ENCODE measurements at regions not wholly inside any gene's neighbourhood (a gene's known extent, or its start where the extent isn't known, plus 50 kb on each side); places are given as distances from the start of the nearest gene placed in this dataset.
A peak's percentile ranks its signal among the peaks of the same experiment; 100 is the strongest.
"Not testable (repeated sequence)": the region's sequence is repeated elsewhere in the genome, so short reads cannot be mapped to it uniquely, and the experiment has no call there.

DNA sequence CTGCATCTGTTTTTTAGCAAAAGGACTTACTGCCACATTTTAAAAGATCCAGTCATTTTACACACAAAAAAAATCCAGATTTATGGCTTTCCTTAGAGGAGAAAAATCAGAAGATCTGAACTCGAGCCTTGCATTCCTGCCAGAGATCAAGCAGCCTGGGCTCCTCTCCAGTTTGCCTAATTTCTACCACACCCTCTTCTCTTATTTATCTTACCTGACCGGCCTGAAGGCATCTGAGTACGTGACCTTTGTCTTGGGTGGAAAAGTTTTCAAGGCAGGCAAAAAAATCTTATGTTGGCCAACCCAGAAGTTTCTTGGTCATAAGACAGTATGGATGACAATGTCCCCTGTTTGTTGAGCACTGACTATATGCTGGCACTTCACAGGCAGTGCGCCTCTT, 60.3 kb downstream of the CHRD start:
- DNase-seq = no peak

DNA sequence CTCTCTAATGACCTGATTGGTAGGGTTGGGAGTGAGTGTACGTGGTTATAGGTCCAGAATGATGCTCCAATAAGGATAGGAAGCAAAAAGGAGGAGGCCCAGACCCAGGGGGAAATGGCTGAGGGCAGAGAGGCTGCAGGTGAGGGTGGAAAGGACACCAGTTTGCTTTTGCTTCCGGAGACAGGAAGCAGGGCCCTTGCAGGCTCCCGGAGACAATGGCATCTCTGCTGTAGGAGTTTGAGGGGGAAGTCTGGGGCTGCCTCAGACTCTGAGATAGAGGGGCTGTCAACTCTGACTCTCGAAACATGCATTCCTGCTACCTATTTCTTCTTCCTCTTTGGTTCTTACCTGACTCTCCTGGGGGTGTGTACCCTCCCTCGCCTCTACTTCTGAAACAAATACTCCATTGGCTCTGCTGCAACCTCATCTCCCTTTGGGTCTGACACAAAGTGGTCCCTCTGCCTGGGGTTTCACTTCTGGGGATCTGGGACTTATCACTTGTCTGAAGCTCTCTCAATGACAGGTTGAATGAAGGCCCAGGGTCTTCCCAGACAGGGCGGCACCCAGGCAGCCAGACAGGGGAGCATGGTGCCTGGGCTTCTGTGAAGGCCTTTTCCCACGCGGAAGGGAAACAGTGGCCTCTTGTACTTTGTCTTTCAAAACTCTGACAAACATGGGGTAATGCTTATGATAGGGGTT, 61.5 kb downstream of the CHRD start:
- no peak for DNase-seq

DNA sequence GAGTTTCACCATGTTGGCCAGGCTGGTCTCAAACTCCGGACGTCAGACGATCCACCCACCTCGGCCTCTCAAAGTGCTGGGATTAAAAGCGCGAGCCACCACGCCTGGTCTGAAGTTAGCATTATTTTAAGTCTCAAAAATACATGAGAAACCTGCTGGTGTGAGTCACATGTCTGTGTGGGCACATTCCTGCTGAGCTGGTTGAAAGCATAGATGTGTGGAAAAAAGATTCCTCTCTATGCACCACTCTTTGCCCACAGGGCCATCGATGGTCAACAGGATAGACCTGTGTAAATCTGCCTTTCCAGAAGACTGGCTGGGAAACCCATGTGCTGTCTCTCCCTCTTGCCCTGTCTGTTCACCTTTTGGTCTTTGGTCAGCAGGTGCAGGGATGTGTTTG, 63.5 kb downstream of the CHRD start:
- no peak for DNase-seq

DNA sequence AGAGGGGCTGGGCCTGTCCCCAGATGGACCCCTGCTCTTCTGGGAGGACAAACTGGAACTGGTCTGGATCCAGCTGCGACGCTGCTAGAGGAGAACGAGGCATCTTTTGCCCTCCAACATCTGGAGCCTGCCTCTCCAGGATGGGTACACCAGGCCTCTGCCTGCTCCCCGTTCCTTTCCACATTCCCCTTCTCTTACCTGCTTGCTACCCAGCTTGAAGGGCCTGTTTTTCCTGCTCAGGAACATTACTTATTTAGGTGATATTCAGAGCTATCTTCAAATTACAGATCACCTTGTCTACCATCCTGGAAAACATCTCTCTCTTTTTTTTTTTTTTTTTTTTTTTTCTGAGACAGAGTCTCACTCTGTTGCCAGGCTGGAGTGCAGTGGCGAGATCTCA, 64.0 kb downstream of the CHRD start:
- no peak for DNase-seq

DNA sequence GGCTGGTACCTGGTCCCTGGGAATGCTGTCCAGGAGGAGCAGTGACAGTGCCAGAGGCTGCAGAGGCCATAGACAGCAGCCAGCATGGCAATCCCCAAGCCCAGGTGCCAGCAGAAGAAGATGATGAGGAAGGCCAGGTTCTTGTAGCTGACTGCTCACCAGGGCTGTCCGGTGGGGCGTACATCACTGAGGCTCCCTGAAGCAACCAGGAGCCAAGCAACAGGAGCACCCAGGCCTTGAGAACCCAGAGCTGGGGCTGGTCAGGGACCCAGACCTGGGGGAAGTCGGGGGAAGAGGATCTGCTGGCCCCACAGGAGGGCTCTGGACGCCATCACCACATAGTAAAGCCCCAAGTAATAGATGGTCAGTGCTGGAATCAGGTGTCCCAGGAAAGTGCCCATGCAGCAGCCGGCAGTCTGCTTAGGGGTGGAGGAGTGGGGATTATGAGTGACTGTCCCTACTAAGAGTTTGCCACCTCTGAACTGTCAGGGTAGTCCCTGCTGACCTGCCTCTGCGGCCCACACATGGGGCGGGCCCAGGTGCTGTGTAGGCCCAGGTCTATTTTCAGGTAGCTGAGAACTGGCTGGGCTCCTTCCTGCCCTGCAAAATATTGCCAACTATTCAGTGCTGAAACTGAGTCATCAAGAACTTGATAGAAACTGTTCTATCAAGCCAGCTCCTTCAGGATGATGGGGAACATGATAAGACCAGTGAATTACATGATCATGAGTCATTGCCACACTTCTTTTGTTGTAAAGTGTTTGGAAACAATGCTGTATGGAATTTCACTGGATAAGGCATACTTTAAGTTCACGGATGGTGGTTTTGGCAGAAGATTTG, 68.7 kb downstream of the CHRD start:
- no peak for DNase-seq

DNA sequence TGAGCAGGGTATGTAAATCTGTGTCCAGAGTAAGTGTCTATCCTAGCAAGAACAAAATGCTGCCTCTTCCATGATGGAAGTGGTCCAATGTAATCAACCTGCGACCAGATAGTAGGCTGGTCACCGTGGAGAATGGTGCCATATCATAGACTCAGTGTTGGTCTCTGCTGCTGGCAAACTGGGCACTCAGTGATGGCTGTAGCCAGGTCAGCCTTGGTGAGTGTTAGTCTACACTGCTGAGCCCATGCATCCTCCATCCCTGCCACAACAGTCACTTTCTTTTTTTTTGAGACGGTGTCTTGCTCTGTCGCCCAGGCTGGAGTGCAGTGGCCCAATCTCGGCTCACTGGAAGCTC, 69.3 kb downstream of the CHRD start:
- DNase-seq = no peak

DNA sequence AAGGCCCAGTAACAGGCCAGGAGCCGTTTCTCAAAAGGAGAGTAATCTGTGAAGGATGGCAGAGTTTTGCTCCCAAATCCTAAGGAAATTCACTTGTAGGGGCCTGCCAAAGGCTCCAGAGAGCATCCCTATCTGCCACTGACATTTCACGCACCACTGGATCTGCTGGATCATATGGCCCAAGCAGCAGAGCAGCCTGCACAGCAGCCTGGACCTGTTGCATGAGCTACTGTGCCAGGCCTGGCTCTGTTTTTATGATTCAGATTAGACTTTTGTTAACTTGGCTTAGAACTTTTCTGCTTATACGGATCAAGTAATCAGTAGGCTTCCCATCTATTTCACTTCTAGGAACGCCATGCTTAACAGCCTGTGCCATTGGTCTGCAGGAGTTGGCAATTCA, 70.7 kb downstream of the CHRD start:
- DNase-seq = no peak

DNA sequence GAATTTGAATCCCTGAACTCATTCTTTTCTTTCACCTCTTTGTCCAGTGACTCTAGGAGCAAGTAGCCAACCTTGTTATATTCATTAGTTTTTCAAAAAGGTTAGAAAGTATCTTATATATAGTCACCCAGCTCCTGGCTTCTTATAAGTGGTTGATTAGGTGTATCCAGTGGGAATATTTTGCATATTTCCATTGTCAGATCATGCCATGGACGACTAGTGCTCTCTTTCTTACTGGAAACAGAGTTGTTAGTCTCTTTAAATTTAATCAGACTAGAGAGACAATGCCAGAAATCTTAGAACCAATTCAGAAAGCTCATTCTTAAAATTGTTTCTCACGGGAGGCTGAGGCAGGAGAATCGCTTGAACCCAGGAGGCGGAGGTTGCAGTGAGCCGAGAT, 73.4 kb downstream of the CHRD start:
- DNase-seq = no peak

DNA sequence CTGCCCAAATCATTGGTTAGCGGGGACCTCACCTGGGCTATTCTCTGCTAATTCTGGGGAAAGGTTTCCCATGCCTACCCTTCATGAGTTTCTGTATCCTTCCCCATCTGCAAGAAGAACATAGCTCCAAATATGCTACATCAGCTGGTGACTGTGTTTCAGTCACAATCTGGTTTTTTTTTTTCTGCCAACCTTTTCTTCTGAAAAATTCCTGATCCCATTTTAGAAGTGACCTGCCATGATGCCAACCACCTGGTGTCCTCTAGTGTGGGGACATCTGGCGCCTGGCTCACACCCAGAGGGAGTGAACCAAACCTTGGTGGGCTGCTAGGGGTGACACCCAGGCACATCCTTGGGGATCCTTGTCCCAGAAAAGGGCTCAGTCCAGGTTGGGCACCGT, 76.1 kb downstream of the CHRD start:
- no peak for DNase-seq

DNA sequence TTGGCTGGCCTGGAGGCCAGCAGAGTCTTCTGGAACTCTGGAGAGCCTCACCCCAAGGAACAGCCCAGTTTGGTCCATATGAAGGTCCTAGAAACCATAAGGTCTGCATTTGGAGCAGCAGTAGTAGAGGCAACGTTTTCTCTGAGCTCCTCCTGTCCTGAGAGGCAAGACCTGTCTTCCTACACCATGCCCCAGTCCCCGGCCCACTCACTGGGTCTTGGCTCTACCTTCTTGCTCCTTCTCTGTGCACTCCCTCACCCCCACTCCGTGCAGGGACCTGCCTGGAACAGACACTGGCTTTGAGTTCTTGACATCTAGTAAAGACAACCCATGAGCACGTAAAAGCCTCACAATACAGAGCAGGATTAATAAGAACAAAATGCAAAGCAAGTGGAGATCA, 76.6 kb downstream of the CHRD start:
- DNase-seq = no peak

DNA sequence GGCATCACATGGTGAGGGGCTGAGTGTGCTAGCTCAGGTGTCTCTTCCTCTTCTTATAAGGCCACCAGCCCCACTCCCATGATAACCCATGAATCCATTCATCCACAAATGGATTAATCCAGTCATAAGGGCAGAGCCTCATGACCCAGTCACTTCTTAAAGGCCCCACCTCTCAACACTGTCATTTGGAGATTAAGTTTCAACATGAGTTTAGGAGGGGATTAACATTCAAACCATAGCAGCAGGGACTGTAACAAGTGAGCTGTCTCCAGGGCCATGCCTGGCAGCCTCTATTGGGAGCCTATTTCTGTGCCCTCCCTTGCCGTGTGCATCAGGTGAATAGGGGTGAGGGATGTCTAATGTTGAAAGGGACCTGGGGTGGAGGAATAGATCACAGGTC, 77.5 kb downstream of the CHRD start:
- DNase-seq = no peak

DNA sequence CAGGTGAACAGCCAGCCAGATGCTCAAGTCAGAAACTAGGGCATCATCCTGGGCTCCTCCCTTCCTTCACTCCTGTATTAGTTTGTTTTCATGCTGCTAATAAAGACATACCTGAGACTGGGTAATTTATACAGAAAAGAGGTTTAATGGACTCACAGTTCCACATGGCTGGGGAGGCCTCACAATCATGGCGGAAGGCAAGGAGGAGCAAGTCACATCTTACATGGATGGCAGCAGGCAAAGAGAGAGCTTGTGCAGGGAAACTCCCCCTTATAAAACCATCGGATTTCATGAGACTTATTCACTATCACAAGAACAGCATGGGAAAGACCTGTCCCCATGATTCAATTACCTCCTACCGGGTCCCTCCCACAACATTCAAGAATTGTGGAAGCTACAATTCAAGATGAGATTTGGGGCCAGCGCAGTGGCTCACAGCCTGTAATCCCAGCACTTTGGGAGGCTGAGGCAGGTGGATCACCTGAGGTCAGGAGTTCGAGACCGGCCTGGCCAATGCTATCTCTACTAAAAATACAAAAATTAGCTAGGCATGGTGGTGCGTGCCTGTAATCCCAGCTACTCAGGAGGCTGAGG, 78.0 kb downstream of the CHRD start:
- DNase-seq = not testable (repeated sequence)

DNA sequence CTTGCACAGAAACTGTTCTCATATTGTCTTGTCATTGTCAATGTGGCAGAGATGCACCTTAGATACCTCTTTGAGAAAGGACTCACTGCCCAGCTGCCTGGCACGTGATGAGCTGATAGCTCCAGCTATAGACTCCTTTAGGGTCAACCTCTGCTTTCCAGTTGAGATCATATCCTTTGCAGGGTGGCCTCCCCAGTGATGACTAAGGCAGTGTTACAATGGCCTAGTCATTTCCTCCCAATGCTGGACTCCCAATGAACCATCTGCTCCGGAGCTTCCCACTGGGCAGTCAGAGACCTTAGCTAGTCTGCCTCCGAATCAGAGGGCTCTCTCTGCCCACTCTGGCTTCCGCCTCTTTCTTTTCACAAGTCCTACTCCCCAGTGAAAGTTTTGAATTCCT, 79.5 kb downstream of the CHRD start:
- no peak for DNase-seq

DNA sequence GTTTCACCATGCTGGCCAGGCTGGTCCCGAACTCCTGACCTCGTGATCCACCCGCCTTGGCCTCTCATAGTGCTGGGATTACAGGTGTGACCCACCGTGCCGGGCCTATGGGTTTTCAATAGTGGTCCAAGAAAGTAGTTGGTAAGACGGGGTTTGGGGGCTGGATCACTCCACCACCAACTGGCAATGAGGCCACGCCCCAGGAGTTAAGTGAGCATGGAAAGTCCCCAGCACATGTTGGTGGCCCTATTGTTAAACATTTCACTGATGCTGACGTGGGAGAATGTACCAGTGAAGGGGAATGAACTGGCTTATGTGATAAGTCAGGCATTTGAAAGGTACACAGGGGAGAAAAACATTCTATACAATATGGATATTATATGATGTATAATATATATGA, 80.4 kb downstream of the CHRD start:
- DNase-seq = no peak

DNA sequence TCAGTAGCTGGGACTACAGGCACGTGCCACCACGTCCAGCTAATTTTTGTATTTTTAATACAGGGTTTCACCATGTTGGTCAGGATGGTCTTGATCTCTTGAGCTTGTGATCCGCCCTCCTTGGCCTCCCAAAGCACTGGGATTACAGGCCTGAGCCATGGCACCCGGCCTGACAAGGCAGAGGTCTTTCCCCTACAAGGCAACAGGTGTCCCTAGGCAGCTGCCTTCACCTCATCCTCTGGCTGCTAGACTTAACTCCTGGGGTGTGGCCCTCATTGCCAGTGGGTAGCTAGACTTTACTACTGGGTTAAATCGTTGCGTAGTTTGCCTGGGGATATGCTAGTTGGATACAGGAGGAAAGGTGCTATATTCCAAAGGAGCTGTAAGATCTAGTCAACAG, 81.4 kb downstream of the CHRD start:
- DNase-seq = no peak

DNA sequence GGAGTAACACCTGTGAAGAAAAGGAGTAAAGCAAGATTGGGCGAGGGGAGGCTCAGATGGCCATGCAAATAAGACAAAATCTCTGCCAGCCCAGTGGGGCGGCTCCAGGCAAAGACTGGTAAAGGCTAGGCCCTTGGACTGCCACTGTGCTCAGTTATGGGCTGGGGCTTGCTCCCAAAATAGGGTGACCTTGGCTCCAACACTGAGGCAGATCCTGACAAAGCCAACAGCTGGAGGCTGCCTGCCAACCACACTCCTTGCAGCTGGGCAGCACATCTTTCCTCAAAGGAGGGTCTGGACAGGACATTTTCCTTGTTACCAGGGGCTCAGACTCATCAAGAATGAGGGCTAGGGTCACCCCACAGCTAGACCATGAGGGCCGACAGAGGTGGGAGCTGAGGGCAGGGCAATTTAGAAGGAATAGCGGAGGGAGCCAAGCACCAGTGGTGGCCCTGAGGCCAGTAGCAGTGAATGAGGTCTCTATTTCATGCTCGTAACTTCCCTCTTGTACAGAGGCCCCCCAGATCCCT, 86.1 kb downstream of the CHRD start:
- no peak for DNase-seq

DNA sequence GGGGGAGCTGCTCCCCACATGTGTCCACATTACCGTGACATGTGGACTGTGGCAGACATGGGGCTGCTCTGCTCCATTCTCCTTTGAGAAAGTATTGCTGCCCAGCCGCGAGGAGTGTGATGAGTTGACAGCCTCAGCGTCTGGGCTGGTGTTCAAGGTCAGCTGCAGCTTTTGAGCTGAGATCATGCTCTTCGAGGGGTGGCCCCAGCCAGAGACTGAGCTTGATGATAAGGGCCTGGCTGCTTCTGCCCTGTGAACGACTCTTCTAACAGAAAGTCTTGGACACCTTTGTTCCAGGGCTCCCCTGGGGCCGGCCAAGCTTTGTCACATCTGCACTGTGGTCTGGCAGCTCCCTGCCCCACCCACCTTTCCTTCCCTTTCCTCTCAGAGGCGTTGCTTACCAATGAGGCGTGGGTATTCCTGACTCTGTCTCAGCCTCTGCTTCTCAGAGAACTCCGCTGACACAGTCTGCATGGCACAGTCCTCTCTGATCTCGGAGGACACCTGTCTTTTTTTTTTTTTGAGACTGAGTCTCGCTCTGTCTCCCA, 86.6 kb downstream of the CHRD start:
- DNase-seq = peak; percentile 31

DNA sequence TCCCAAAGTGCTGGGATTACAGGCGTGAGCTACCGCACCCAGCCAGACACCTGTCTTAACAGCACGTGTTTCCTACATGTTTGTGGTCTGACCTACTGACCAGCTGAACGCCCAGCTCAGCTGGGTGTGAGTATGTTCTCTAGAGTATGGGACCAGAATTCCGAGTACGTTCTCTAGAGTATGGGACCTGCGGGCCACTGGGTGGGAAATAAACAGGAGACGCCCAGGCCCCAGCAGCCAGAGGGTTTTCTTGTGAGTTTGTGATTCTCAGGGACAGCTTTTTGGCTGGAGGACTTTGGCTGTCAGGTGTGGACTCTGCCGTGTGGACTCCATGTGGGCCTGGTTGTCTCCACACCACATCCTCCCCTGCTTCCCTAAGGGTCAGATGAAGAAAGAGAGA, 87.3 kb downstream of the CHRD start:
- DNase-seq = no peak

DNA sequence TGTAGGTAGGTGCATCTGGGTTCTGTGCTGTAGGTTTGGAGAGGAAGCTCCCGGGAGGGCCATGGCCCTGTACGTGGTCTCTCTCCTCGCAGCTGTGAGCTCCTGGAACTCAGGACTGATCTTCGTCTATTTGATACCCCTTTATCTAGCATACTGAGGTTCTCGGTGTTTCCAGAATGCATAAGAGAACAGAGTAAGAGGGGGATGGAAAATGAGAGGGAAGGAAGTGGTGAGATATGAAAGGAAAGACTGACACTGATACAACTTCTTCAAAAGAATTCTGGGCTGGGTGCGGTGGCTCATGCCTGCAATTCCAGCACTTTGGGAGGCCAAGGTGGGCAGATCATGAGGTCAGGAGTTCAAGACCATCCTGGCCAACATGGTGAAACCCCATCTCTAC, 90.7 kb downstream of the CHRD start:
- DNase-seq = no peak

DNA sequence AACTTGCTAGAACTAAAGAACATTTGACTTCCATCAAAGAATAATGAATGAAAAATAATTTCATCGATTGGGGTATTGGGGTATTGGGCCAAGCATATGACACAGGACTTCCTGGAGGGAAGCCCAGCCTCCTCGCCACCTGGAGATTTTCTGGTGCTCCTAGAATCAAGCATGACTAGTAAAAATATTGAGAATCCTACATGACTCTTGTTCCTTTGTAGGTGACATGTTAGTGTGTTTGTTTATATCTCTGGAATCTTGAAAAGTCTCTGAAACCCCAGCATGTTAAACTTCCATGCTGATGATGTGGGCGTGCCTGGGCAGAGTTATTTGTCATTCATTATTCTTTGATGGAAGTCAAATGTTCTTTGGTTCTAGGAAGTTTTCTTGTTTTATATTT, 90.1 kb upstream of the EPHB3 start:
- DNase-seq = no peak

DNA sequence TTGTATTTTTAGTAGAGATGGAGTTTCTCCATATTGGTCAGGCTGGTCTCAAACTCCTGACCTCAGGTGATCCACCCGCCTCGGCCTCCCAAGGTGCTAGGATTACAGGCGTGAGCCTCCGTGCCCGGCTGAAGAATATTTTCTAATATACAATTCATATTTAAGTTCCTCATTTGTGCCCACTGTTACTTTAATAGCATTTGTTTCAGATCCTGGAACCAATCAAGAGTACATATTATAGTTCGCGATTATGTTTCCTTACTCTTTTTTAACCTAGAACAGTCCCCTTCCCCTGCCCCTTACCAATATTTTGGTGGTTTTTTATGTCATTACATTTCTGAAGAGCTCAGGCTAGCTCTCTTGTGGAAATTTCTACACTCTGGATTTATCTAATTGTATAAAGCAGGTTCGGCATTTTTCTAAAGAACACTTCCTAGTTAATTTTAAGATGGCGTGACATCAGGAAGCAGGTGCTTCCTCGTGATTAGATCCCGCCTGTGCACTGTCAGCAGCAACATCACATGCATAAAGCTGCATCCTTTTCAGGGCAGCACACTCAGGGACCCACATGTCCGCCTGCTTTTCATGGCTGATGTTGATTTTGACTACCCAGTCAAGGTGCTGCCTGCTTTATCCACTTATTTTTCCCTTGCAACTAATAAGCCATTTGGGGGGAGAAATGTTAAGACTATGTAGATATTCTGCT, 88.7 kb upstream of the EPHB3 start:
- peak; percentile 29 for DNase-seq

DNA sequence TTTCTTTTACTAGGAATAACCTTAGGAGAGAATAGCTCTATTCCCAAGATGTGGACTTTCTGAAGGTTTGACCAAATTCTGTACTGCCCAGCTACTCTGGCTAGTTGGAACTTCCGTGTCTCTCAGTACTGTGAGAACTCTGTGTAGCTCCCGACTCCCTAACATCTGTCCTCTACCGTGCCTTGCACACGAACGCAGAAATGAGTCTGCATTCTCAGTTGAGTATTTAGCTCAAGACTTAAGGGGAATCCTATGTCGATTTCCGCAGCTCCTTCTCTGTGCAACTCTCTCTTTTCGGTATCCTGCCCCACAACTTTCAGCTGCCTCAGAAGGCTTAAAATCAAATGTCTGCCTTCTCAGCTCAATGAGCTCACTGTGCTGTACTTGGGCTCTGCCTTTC, 86.7 kb upstream of the EPHB3 start:
- DNase-seq = no peak

Data from muscle of arm (tissue), 1 donor.